ENCODE measurements at regions not wholly inside any gene's neighbourhood (a gene's known extent, or its start where the extent isn't known, plus 50 kb on each side); places are given as distances from the start of the nearest gene placed in this dataset.

DNA sequence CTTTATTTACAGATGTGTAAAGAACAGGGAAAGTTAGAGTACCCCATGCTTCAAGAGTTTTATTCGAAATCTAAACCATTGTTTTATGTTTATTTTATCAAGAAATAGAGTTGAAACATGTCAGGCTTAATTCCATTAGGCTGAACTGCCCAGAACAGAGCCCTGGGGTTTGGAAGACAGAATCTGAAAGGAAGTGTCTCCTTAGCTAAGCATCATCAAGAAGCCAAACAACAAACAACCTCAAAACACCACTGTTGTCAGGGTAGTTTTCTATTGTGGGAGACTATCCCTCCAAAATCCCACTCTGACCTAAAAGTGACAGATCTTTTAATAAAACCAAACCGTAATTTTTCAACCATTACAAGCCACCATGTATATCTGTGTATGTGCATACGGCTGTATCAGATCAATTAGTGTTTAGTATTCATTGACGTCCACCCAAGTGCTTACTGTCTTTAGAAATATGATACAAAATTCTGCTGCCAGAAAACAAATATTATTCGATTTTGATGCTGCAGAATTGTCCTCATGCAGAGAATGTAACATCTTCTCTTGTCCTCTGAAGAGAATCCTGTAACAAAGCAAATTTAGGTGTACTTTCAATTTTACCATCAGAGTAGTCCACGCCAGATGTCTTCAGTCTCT is 271.9 kb upstream of the TMEM161B start:
- DNase-seq = no peak

DNA sequence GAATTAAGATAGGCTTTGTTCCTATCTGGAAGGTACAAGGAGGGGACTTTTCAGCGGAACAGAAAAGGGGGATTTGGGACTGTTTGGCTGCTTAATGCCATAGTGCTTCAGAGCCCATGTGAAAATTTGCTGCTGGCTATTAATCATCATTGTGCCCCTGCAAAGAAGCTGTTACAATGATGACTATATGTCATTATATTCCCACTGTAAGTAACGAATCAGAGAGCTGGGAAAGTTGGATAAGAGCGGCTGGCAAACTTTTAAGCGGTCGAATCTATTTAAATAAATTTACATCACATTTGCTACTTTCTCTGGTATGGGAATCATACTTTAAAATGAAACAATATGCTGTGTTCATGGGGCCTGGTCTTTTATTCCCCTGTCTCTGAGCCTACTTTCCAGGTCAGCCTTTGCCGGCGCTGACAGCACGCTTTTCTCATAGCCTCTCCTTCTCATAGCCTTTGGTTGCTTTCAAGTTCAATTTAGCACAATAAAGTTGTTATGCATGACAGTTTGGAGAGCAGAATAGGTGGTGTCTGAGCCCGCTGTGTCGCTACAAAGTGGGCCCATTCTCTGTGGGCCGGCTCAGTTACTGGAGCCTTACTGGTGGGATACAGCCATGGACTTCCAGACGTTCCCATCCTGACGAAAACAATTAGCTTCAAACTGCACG is 271.2 kb upstream of the TMEM161B start:
- no peak for DNase-seq

DNA sequence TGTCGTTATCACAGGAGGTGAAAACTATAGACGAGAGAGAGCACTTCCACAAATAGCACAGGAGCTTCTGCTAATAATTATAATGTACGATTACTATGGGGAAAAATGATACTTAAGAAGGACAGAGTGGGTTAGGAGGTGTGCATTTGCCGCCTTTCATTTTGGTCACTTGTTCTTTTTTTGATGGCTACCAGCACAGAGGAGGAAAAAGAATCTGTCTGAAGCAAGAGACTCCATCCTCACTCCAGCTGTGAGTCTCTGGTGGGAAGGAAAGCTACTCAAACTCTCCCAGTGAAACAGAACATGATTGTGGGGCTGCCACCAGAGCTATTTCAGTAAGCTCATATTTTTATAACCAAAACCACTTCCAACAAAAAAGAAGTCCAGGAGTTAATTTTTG is 270.4 kb upstream of the TMEM161B start:
- no peak for DNase-seq

DNA sequence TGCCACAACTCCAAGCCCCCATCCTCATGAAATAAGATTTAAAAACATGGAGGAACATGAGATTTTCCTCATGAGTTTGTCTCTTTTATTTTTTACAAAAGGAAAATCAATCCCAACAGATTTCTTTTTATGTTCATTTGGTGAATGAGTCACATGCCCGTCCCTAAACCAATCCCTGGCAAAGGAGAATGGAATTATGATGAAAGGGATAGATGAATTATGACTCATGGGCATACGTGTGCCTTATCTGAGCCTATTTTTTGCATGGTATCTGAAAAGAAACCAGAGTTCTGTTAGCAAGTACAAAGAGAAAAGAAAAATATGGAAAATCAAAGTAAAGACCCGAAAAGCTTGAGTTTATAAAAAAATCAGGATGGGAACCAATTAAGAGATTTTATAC is 267.5 kb upstream of the TMEM161B start:
- no peak for DNase-seq

DNA sequence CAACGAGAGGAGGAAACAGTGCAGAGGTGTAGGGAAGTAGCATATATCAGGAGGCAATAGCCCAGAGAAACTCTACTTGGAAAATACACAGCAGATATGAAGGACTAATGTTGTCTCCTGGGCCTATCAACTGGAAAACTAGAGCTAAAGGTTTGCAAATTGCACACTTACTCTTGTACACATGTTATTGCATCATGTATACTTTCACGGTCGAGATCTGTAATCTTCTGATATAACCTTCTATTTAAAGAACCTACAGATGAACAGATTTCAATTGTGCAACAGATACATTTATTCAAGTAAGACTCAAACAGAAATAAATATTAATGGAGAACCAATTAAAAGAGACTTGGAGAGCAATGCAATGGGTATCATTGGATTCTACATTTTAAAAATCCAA is 256.3 kb upstream of the TMEM161B start:
- DNase-seq = no peak

DNA sequence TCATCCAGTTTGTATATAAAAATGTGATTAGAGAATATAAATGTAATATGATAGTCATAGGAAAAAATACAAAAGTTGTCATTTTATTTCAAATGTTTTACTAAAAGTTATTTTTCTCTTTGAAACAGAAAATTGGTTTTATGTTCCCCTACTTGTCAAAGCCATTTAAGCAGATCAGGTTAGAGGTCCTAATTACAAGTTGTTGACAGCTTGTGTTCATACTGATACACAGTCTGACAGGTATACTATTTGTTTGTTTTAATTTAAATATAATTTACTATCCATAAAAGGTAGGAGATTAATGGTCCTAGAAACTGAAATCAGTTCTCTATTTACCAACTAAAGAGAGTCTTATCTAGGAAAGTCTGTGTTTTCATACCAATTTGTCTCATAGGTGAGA is 250.4 kb upstream of the TMEM161B start:
- no peak for DNase-seq

DNA sequence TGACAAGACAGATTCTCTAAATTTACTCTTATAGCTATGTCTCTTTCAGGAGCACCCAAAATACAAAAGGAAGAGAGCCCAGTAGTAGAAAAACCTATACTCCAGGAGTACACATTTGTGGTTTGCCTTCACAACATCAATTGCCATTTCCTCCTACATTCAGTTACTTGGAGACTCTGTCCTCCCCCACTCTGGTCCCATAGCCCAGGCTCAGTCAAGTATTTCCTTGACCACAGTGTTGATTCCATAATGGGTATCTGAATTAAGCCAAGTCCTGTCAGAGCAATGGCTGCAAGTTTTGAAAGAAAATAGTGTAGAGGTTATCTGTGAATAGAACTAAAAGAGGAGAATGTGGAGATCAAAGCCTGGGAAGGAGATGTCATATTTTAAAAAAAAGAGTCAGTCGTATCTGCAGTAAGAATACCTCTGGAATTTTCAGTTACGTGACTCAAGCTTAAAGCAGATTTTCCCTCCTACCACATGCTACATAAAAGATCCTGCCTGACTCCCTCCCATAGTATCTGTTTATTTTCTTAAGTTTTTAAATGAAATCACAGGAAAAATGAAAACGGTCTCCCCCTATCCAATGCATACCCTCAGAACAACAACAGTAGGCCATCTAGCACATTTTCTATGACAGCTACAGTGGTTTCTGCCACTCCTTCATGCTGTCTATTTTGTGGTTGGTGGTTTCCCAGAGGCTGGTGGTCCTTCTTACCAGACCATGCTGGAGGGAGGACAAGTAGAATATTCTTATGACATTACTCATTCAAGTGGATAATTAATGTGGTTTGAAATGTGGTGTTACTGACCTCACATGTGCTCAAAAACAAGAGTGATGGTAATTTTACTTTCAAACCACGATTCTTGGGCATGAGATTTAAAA is 249.7 kb upstream of the TMEM161B start:
- no peak for DNase-seq

DNA sequence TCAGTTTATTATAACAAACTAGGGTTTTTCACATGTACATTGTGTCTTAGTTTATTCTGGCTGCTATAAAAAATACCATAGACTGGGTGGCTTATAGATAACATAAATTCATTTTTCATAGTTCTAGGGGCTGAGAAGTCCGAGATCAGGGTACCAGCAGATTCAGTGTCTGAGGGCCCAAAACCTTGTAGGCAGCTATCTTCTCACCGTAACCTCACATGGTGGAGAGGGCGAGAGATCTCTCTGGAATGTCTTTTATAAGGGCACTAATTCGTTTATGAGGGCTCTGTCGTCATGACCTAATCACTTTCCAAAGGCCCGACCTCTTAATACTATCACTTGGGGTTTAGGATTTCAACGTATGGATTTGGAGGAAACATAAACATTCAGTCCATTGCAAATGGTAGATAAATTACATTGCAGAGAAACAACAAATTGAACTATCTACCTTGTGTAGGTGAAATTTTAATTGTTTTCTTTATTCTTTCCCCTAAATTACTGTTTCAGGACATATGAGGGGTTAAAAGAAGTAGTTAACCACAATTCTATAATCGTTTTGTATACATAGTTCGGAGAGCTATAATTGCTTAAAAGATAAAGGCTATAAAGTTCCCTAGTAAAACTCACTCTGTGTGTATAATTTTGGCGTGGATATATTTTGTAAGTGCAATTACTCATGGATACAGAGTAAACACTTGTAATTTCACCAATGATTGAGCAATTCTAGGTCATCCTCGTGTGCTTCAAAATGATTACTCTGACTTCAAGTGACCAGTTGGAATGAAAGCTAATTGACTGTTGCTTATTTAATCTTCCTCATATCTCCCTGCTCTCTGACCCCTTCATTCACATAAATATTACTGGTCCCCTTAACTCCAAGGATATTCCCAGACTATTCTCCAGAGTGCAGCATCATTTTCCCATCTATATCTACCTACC is 247.5 kb upstream of the TMEM161B start:
- DNase-seq = no peak

DNA sequence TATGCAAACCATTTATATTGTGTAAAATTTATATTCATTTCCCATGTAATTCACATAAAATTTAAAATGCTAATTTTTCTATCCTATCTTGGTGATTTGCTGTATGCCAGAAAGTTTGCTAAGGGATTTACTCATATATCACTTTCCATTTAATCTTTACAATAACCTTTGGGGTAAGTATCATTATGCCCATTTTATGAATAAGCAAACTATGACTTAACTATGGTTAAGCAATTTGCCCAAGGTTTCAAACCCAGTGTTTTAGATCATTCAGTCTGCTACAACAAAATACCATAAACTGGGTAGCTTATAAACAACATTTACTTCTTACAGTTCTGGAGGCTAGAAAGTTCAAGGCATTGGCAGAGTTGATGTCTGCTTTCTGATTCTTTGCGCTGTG is 246.4 kb upstream of the TMEM161B start:
- no peak for DNase-seq

DNA sequence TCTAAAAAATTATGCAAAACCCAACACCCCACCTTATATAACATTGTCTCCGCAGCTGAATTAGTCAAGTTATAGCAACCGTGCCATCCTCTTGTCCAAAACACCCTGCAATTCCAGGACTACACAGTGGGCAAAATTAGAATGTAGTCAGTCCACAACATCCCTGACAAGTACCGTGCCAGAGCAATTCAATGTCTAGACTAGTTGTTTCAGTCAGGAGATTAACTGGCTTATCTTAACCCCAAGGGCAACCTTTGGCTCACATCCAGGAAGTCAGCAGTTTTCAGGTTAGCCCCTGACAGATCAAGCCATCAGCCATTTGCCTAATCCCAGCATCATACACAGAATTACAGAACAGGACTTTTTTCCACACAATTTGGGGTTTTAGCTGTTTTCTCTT is 240.8 kb upstream of the TMEM161B start:
- no peak for DNase-seq

DNA sequence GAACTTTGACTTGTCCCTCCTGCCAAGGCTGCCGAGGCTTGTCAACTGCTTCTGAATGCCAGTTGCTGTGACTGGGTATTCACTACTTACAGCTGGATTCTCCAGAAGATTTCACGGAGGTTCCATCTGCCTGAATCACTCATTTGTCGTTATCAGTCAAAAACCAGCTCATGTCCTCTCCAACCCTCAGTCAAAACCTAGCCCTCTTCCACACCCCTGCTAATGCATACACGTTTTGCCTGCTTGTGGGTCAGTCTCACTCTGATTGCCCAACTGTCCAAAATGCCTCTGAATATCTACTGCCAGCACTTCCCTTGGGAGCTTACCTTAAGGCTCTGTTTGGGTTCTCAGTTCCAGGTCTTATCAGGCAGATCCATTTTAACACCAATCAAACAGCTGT is 238.6 kb upstream of the TMEM161B start:
- DNase-seq = no peak

DNA sequence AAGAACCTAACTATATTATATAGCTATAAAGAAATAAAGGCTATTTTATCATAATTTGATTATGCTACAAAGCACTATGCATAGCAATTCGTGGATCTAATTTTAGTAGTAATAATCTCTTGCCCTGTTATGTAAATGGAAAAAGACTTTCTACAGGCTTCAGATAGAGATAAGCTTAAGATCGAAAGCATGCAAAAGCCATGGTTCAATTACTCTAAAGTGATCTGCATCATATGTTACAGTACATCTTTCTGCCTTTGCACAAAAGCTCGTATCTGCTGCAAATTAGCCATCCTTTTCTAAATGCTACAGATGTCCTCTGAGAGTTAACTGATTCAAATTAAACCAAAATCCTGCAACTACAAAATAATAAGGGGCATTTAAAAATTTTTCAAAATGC is 234.8 kb upstream of the TMEM161B start:
- DNase-seq = no peak

DNA sequence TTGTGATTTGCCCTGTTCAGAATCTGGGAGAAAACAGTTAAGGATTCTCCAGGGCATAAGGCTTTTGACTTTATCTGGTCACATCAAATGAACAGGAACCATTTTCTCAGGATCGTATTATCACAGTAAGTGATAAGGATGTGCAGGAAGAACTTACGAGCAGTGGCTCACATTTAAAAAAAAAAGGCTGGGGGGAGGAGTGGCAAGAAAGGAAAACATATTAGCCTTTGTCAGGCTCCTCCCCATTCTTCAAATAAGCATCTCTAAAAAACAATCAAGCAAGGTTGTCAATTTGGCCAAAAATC is 234.3 kb upstream of the TMEM161B start:
- no peak for DNase-seq

DNA sequence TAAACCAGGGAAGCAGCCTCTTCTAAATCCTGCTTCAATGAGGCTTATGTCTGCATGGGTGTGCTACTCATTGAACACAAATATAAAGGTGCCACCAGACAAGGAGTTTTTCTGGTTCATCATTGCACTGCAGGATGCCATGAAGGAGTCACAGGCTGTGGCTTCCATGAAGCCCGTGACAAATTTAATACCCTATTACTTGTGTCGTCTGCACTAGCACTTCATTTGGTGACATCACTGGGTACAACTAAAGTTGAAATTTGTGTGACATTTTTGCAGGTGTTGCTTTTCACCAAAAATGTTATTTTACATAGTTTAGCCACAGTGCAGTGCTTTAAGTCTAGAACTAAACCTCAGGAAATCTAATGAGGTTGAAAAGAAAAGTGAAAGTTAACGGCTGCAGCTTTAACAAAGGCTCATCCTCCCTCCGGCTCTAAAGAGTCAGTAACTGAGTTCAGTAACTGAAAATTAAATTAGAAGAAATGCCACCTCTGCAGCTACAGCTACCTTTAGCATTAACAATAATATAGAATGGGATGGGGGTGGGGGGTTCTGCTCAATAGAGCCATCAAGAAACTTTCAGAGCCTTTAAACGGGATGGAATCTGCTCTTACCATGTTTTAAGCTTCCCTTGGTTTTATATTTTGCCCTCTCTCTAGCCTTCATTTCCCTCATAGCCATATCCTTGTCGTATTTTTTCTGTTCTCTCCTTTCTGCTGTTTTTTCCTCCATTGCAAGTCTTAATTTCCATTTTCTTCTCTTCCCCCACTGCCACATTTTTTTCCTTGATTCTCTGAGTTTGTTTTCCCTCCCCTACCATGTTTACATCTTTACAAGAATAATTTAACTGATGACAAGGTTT is 233.8 kb upstream of the TMEM161B start:
- DNase-seq = no peak

DNA sequence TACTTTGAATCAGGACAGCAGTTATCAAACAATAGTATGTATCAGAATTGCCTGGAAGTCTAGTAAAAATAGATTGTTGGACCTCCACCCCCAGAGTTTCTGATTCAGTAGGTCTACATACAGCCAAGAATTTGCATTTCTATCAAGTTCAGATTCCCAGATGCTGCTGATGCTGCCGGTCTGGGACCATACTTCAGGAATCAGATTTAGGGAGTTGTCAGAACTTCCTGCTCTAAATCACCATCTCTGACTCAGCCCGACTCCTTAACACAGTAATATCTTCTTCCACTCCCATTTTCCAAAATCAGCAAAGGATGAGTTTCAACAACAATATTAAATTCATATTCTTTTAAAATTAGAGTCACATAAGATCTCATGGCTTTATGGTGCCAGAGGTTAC is 227.2 kb upstream of the TMEM161B start:
- no peak for DNase-seq

DNA sequence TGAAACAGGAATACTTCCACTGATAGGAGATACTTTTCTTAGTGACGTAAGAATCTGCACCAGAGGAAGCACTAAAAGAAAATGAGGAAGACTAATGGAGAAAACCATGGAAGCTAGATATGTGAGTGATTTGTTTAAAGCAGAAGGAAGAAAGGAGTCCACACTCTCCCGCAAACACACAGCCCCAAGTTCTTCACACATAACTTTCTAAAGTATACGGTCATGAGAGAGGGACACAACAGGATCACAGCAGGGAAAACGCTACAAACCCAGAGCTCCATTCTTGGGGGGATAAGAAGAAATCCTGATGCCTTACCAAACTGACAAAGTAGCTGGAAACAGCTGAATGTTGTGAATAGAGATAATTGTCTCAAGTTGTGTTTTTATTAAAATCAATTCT is 222.2 kb upstream of the TMEM161B start:
- DNase-seq = no peak

DNA sequence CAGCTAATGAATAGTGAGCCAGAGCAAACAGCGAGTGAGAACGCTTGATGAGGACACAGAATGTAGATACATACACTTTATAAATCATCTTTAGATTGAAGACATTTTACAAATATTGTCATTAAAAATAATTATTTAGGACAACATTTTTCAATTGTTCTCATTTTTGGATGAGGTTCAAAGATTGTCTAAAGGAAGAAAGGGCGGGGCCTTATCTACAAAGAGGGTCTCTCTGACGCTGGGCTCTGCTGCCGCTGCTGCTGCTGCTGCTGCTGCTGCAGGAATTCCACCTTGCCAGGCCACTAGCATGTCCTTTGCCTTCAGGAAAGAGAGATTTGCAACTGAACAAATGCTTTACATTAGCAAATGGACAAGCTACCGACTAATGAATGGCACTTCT is 220.7 kb upstream of the TMEM161B start:
- no peak for DNase-seq

DNA sequence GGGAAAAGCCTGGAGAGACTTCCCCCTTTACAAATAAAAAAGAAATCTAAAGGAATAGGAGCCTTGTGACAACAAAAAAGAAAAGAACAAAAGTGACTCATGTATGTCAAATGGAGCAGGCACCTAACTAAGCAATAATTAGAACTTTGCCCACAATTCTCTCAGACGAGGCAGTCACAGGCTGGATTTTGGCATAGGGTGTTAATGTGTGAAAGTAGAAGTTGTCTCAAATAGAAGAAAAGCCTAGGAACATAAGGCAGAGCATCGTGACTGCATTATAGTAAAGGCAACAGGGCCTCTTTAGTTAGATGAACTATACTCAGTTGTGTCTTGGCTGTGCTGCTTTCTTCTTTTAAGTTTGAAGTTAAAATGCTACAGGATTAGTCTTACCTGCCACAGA is 219.9 kb upstream of the TMEM161B start:
- DNase-seq = no peak

DNA sequence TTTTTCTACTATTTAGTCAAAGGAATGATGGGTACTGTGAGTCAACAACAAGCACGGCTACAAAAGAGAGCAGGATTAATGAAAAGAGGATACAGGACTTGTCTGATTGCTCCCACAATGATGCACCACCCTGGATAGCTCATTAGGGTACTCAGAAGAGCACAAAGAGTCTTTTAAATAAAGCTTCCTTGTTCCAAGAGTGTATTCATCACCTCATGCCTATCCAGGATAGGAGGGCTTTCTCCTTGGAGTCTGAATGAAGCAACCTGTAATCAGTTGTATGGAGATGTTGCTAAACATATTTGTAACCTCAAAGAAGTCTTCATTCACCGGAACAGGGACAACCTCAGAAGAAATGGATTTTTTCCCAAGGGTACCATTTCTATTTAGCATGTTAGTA is 219.5 kb upstream of the TMEM161B start:
- no peak for DNase-seq

DNA sequence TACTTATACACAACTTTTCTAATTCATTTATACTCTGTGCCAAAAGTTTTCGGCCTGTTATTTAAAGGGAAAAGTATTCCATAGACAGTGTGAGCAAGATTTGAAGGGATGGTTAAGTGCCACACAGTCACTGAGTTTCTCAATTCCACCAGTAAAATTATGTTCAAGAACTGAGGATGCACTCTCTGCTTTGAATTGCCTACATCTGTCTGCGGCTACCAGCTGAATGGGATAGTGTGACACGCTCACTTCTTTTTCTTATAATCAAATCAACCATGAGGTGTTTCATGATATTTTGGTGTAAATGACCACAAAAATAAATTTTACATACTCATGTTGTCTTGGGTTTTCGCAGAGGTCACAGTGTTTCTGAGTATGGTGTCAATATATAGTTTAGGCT is 218.4 kb upstream of the TMEM161B start:
- no peak for DNase-seq

DNA sequence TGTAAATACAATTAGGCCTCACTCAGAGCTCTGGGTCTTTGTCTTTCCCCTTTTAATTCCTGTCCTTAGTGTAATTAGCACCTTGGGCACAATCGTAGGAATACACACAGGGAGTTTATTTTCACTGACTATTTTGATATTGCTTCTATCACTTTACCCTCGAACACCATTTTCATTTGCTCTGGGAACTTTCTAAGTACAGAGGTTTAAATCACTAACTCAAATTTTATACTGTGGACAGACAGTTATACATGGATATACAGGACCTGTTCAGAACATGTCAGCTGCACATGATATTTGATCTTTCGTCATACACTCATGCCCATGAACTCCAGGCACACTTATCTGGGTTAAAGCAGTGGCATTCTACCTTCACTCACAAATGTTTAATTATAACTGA is 217.8 kb upstream of the TMEM161B start:
- no peak for DNase-seq

DNA sequence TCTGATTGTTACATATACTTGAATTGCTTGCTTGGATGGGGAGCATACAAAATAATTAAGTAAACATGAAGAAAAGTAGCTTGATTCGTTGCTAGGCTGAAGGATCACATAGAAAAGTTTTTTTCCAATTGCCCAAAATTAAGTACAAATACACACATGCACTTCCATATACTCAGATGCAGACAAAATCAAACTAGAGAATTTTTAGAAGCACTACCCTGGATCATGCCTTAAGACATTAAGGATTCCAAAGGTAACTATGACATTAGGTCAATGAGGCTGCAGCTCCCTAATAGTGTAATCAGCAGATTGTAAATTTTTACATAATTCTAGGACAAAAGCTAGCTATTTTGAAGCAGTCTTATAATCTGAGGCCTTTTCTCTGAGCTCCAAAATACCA is 216.9 kb upstream of the TMEM161B start:
- DNase-seq = no peak
